SK-N-SH (cell line): ENCODE measurements at regions not wholly inside any gene's neighbourhood (a gene's known extent, or its start where the extent isn't known, plus 50 kb on each side); places are given as distances from the start of the nearest gene placed in this dataset.

Source experiments
- CTCF ChIA-PET: fragments of 300-600, 350-600 bp; formaldehyde crosslinking; extraction: SDS; loops from one replicate; lab custom pipeline; 2021; lab: Yijun Ruan, JAX
- POLR2A ChIA-PET: fragments of 350-600 bp; sonication (Branson Sonifier 250); formaldehyde crosslinking; extraction: SDS; loops from one replicate; lab custom pipeline; 2020; ENCODE audit warnings: antibody characterized with exemption, inconsistent platforms; lab: Yijun Ruan, JAX
- DNase-seq: peaks from one replicate; pipeline ENCODE4 v3.0.0; 2012
- H2AFZ ChIP-seq: fragments of 200-600 bp; sonication (generic); 2 replicates; pipeline ENCODE4 v1.8.1; 2016; ENCODE audit warnings: antibody characterized with exemption, mild to moderate bottlenecking, low read depth
- H3F3A ChIP-seq: fragments of 200-600 bp; sonication (generic); replicated peaks from 2 replicates; pipeline ENCODE3; 2016; ENCODE audit warnings: antibody characterized with exemption, mild to moderate bottlenecking; ENCODE audit not compliant: insufficient read depth
- H3K27ac ChIP-seq, 2 experiments: fragments of 200-500 bp in 1 of 2; fragments of 200-600 bp in 1 of 2; sonication (Bioruptor generic) in 1 of 2; sonication (generic), shearing (Covaris generic) in 1 of 2; 2 replicates each; pipeline versions ENCODE4 v1.5.1 to v1.6.1; 2014 to 2016; ENCODE audit warnings: low read depth in 2 of 2, inconsistent platforms in 1 of 2, low read length in 1 of 2, mild to moderate bottlenecking in 1 of 2, mixed read lengths in 1 of 2
- H3K27me3 ChIP-seq: fragments of 200-600 bp; sonication (generic), shearing (Covaris generic); 2 replicates; pipeline ENCODE4 v1.6.1; 2016; ENCODE audit warnings: mixed run types; ENCODE audit not compliant: insufficient read depth
- H3K36me3 ChIP-seq, 2 experiments: fragments of 200-500 bp in 1 of 2; fragments of 200-600 bp in 1 of 2; sonication (Bioruptor generic) in 1 of 2; sonication (generic) in 1 of 2; replicated peaks in 1 of 2; 2 replicates each; pipeline versions ENCODE3 to v1.5.1; 2014 to 2016; ENCODE audit warnings: low read length in 1 of 2, mild to moderate bottlenecking in 1 of 2; ENCODE audit not compliant: insufficient read depth in 2 of 2, control insufficient read depth in 1 of 2
- H3K4me1 ChIP-seq, 2 experiments: fragments of 200-500 bp in 1 of 2; fragments of 200-600 bp in 1 of 2; sonication (Bioruptor generic) in 1 of 2; sonication (generic), shearing (Covaris generic) in 1 of 2; 2 replicates each; pipeline versions ENCODE4 v1.5.1 to v1.6.1; 2014 to 2016; ENCODE audit warnings: low read depth in 1 of 2, low read length in 1 of 2, mixed run types in 1 of 2; ENCODE audit not compliant: insufficient read depth in 2 of 2, control insufficient read depth in 1 of 2
- H3K4me2 ChIP-seq: fragments of 200-600 bp; sonication (generic), shearing (Covaris generic); 2 replicates; pipeline ENCODE4 v1.6.1; 2017; ENCODE audit warnings: mixed run types
- H3K4me3 ChIP-seq, 2 experiments: fragments of 200-500 bp in 1 of 2; fragments of 200-600 bp in 1 of 2; sonication (Bioruptor generic) in 1 of 2; sonication (generic), shearing (Covaris generic) in 1 of 2; 2 replicates each; pipeline versions ENCODE4 v1.5.1 to v1.8.1; 2014 to 2016; ENCODE audit warnings: low read depth in 2 of 2, inconsistent platforms in 1 of 2, low read length in 1 of 2, mild to moderate bottlenecking in 1 of 2, mixed read lengths in 1 of 2, moderate library complexity in 1 of 2
- H3K79me2 ChIP-seq: fragments of 200-600 bp; sonication (generic); 2 replicates; pipeline ENCODE4 v1.8.1; 2017; ENCODE audit warnings: mild to moderate bottlenecking; ENCODE audit not compliant: insufficient read depth
- H3K9ac ChIP-seq: fragments of 200-600 bp; sonication (generic); 2 replicates; pipeline ENCODE4 v1.6.1; 2017; ENCODE audit warnings: mixed run types
- H3K9me2 ChIP-seq: fragments of 200-600 bp; sonication (generic); 2 replicates; pipeline ENCODE4 v1.6.1; 2017; ENCODE audit warnings: mixed run types
- H3K9me3 ChIP-seq: fragments of 200-600 bp; sonication (generic); 2 replicates; pipeline ENCODE4 v1.6.1; 2017; ENCODE audit warnings: mixed run types, mild to moderate bottlenecking, moderate library complexity
- H4K20me1 ChIP-seq: fragments of 200-600 bp; sonication (generic); 2 replicates; pipeline ENCODE4 v1.6.1; 2017; ENCODE audit warnings: mild to moderate bottlenecking, mixed run types; ENCODE audit not compliant: insufficient read depth
- CHD2 ChIP-seq: fragments of 150-350 bp; IDR thresholded peaks from 2 replicates; pipeline ENCODE4 v1.6.1; 2018; ENCODE audit warnings: low read length; ENCODE audit not compliant: partially characterized antibody
- ELF1 ChIP-seq: IDR thresholded peaks from 2 replicates; pipeline ENCODE4 v1.4.0; 2012
- FOSL2 ChIP-seq: IDR thresholded peaks from 2 replicates; pipeline ENCODE4 v1.4.0; 2012; ENCODE audit warnings: low read depth, mild to moderate bottlenecking, moderate library complexity, borderline replicate concordance
- FOXJ3 ChIP-seq: sonication (generic); formaldehyde crosslinking; IDR thresholded peaks from 2 replicates; pipeline ENCODE4 v1.5.1; 2020; ENCODE audit warnings: mild to moderate bottlenecking, missing genetic modification reagents
- GABPA ChIP-seq: IDR thresholded peaks from 2 replicates; pipeline ENCODE4 v1.4.0; 2012; ENCODE audit warnings: low read depth, mild to moderate bottlenecking
- GATA2 ChIP-seq: sonication (generic); formaldehyde crosslinking; IDR thresholded peaks from 2 replicates; pipeline ENCODE4 v1.5.0; 2020; ENCODE audit warnings: mild to moderate bottlenecking, missing genetic modification reagents
- IRF3 ChIP-seq: fragments of 150-350 bp; IDR thresholded peaks from 2 replicates; pipeline ENCODE4 v1.6.1; 2016; ENCODE audit warnings: mild to moderate bottlenecking, low read depth, low read length
- MAX ChIP-seq: IDR thresholded peaks from 2 replicates; pipeline ENCODE4 v1.4.0; 2012; ENCODE audit warnings: low read depth
- NRF1 ChIP-seq: IDR thresholded peaks from 2 replicates; pipeline ENCODE4 v1.6.1; 2012; ENCODE audit warnings: low read depth, mild to moderate bottlenecking, low read length
- POLR2AphosphoS5 ChIP-seq: IDR thresholded peaks from 2 replicates; pipeline ENCODE4 v1.6.1; 2012; ENCODE audit warnings: low read depth, low read length
- RCOR1 ChIP-seq: fragments of 150-350 bp; IDR thresholded peaks from 2 replicates; pipeline ENCODE4 v1.6.1; 2017; ENCODE audit warnings: antibody characterized with exemption, low read length
- RXRA ChIP-seq: IDR thresholded peaks from 2 replicates; pipeline ENCODE4 v1.4.0; 2012; ENCODE audit warnings: low read depth, mild to moderate bottlenecking, borderline replicate concordance
- TAF1 ChIP-seq: IDR thresholded peaks from 2 replicates; pipeline ENCODE4 v1.6.1; 2012; ENCODE audit warnings: low read depth, mild to moderate bottlenecking, low read length, moderate library complexity, borderline replicate concordance
- TCF12 ChIP-seq: IDR thresholded peaks from 2 replicates; pipeline ENCODE4 v1.4.0; 2012
- TEAD4 ChIP-seq: IDR thresholded peaks from 2 replicates; pipeline ENCODE4 v1.4.0; 2012; ENCODE audit warnings: mild to moderate bottlenecking, borderline replicate concordance; ENCODE audit not compliant: insufficient read depth
- USF2 ChIP-seq: fragments of 150-350 bp; IDR thresholded peaks from 2 replicates; pipeline ENCODE4 v1.6.1; 2017; ENCODE audit warnings: antibody characterized with exemption, low read length, low read depth, borderline replicate concordance
- ZBTB33 ChIP-seq: IDR thresholded peaks from 2 replicates; pipeline ENCODE4 v1.4.0; 2012; ENCODE audit warnings: low read depth, borderline replicate concordance
- WGBS: methylation state at CpG from one replicate; pipeline ENCODE4 v1.1.6; 2017; ENCODE audit warnings: low lambda C conversion rate; 5-methylcytosine and 5-hydroxymethylcytosine counted together

- H3K79me2 ChIP-seq, result no peaks in the 10 kb centered on the region
- H3K4me2 ChIP-seq, result no peak overlapping the region
- WGBS, result 14% methylated on average over 4 of the region's 4 CpGs
- no peak overlapping the region for H3K4me3 ChIP-seq
- H3K9me3 ChIP-seq, result no peaks in the 10 kb centered on the region
- H3K27ac ChIP-seq, result no peak overlapping the region
- no peaks in the 10 kb centered on the region for H3K9me2 ChIP-seq
- no peak for TF ChIP-seq IRF3
- TF ChIP-seq NRF1, result no peak
- no peak for TF ChIP-seq POLR2AphosphoS5
- TF ChIP-seq TAF1, result no peak
- TF ChIP-seq CHD2, result no peak
- TF ChIP-seq GATA2 (CRISPR knock-in tag), result no peak
- TF ChIP-seq TEAD4, result no peak
- TF ChIP-seq TCF12, result no peak
- TF ChIP-seq ELF1, result no peak
- no peak for TF ChIP-seq USF2
- no peak for TF ChIP-seq GABPA
- TF ChIP-seq MAX, result no peak
- no peak for TF ChIP-seq RCOR1
- no peak for TF ChIP-seq RXRA
- no peak for TF ChIP-seq FOXJ3 (CRISPR knock-in tag)
- TF ChIP-seq FOSL2, result no peak
- TF ChIP-seq ZBTB33, result no peak
- H2AFZ ChIP-seq, result no peak overlapping the region
- no peaks in the 10 kb centered on the region for H3K27me3 ChIP-seq
- no peaks in the 10 kb centered on the region for H3F3A ChIP-seq
- no peak for DNase-seq
- H4K20me1 ChIP-seq, result no peaks in the 10 kb centered on the region
- no peak overlapping the region for H3K9ac ChIP-seq
- no peaks in the 10 kb centered on the region for H3K36me3 ChIP-seq
- H3K4me1 ChIP-seq, result no peaks in the 10 kb centered on the region
- CTCF ChIA-PET, result no interaction called here
- POLR2A ChIA-PET, result no interaction called here
Measured at GRCh38 chr13:86066611-86067365, 267.6 kb upstream of the SLITRK6 start.
